Breast epithelium (tissue), 4 donors: ENCODE measurements at regions not wholly inside any gene's neighbourhood (a gene's known extent, or its start where the extent isn't known, plus 50 kb on each side); places are given as distances from the start of the nearest gene placed in this dataset.

Experiments
- DNase-seq, 2 donors: peaks; one replicate each; pipeline ENCODE4 v3.0.0-alpha.2; 2019; ENCODE audit warnings: low spot score in 2 of 2
- H3K27ac ChIP-seq, 2 donors: fragments of 200-600 bp; sonication (generic) in 1 of 2; one replicate each; pipeline ENCODE4 v1.5.1; 2016 to 2019; ENCODE audit warnings: mild to moderate bottlenecking in 1 of 2
- H3K27me3 ChIP-seq, 2 donors: fragments of 200-600 bp; sonication (generic) in 1 of 2; one replicate each; pipeline versions ENCODE4 v1.5.1 to v1.6.0; 2017 to 2019; ENCODE audit warnings: control low read depth in 1 of 2, mild to moderate bottlenecking in 1 of 2
- H3K36me3 ChIP-seq: fragments of 200-600 bp; one replicate; pipeline ENCODE4 v1.5.1; 2019
- H3K4me1 ChIP-seq, 2 donors: fragments of 200-600 bp; sonication (generic); one replicate each; pipeline ENCODE4 v1.5.1; 2016 to 2019; ENCODE audit warnings: control low read depth in 1 of 2
- H3K4me3 ChIP-seq, 3 donors: fragments of 200-600 bp; sonication (generic); 1 replicate in 2 of 3; 2 replicates in 1 of 3; pipeline ENCODE4 v1.5.1; 2016 to 2019; ENCODE audit warnings: mild to moderate bottlenecking in 3 of 3, moderate library complexity in 2 of 3
- H3K9me3 ChIP-seq, 2 donors: fragments of 200-600 bp; sonication (generic) in 1 of 2; one replicate each; pipeline ENCODE4 v1.5.1; 2016 to 2019; ENCODE audit warnings: control low read depth in 1 of 2
- POLR2A ChIP-seq: fragments of 450-650 bp; IDR thresholded peaks from one replicate; pipeline ENCODE4 v1.6.1; 2016; ENCODE audit warnings: antibody characterized with exemption, mild to moderate bottlenecking, moderate library complexity
- POLR2AphosphoS5 ChIP-seq, 3 donors: sonication (generic); formaldehyde crosslinking; IDR thresholded peaks; one replicate each; pipeline ENCODE4 v1.6.1; 2017; ENCODE audit warnings: antibody characterized with exemption in 3 of 3
- intact Hi-C: fragments of 100-400 bp; cut with DNase I; formaldehyde crosslinking; loops from one replicate; pipeline ENCODE4 v1.15.1; 2023; ENCODE audit warnings: low total_unique reads
- TF ChIP-seq, protein P1 (sequence below), 3 donors: fragments of 450-650 bp; IDR thresholded peaks; one replicate each; pipeline ENCODE4 v1.5.1; 2016 to 2017; ENCODE audit warnings: antibody characterized with exemption in 3 of 3, mild to moderate bottlenecking in 3 of 3, moderate library complexity in 3 of 3

DNA sequence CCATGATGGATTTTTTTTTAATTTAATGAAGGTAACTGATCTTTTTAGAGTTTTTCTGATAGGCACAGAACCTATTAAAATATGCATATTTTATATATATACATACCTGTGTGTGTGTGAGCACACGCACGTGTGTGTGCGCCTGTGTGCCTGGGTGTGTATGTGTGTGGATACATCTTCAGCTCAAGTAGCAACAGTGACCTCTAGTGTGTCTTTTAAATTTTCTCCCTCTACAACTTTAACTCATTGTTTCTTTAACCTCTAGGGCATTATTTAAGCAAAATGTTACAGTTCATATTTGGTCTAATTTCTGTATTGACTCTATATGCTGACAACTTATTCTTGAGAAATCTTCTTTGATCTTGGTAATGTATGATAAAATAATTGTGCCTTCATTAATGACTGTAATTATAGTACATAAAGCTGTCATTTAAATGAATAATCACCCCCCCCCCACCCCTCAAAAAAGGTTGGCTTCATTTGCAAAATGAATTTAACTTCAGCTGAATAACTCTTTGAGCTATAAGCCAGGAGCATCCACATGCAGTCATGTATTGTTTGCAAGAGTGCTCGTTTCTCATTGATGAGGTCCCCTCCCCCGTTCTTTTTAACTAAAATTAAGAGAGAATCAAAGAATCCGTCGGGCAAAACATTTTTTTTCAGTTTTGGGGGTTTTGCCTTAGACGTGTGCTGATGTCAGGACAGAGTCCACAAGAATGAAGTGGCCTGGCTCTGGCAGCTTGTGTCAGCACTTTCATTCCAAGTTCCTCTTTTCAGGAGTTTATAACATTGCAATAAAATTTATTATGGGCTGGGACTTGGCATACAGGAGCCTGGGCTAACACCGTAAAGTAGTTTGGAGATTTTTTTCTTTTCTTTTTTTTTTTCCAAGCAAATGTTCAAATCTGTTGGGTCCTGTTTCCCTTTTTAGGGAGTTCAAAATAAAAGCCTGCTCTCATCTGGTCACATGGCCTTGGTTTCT lies 80.0 kb downstream of the ETAA1 start:
- H3K27ac ChIP-seq = no peak overlapping the region
- no peak overlapping the region for H3K4me3 ChIP-seq
- TF ChIP-seq POLR2A = no peak
- TF ChIP-seq, protein P1, sequence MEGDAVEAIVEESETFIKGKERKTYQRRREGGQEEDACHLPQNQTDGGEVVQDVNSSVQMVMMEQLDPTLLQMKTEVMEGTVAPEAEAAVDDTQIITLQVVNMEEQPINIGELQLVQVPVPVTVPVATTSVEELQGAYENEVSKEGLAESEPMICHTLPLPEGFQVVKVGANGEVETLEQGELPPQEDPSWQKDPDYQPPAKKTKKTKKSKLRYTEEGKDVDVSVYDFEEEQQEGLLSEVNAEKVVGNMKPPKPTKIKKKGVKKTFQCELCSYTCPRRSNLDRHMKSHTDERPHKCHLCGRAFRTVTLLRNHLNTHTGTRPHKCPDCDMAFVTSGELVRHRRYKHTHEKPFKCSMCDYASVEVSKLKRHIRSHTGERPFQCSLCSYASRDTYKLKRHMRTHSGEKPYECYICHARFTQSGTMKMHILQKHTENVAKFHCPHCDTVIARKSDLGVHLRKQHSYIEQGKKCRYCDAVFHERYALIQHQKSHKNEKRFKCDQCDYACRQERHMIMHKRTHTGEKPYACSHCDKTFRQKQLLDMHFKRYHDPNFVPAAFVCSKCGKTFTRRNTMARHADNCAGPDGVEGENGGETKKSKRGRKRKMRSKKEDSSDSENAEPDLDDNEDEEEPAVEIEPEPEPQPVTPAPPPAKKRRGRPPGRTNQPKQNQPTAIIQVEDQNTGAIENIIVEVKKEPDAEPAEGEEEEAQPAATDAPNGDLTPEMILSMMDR (IDR thresholded peaks at IDR 0.05) = no peak
- no peak for TF ChIP-seq POLR2AphosphoS5 (IDR thresholded peaks at IDR 0.05)
- H3K36me3 ChIP-seq = no peaks in the 10 kb centered on the region
- no peak for DNase-seq
- H3K9me3 ChIP-seq = no peaks in the 10 kb centered on the region
- no peaks in the 10 kb centered on the region for H3K27me3 ChIP-seq
- intact Hi-C loops = no loop called here
- H3K4me1 ChIP-seq = no peaks in the 10 kb centered on the region

GRCh38 chr2:67479261-67479660 lies 82.1 kb downstream of the ETAA1 start:
- intact Hi-C loops = no loop called here
- H3K27ac ChIP-seq = no peak overlapping the region
- no peaks in the 10 kb centered on the region for H3K36me3 ChIP-seq
- H3K27me3 ChIP-seq = no peaks in the 10 kb centered on the region
- H3K4me1 ChIP-seq = no peaks in the 10 kb centered on the region
- H3K9me3 ChIP-seq = no peaks in the 10 kb centered on the region
- TF ChIP-seq POLR2AphosphoS5 (IDR thresholded peaks at IDR 0.05) = no peak
- TF ChIP-seq POLR2A = no peak
- TF ChIP-seq, protein P1 (IDR thresholded peaks at IDR 0.05) = no peak
- no peak for DNase-seq
- no peak overlapping the region for H3K4me3 ChIP-seq

GRCh38 chr2:67485431-67485830 lies 88.3 kb downstream of the ETAA1 start:
- intact Hi-C loops = no loop called here
- no peak for DNase-seq
- no peaks in the 10 kb centered on the region for H3K4me1 ChIP-seq
- H3K9me3 ChIP-seq = no peaks in the 10 kb centered on the region
- H3K27me3 ChIP-seq = no peaks in the 10 kb centered on the region
- H3K4me3 ChIP-seq = no peak overlapping the region
- no peak for TF ChIP-seq POLR2A
- TF ChIP-seq, protein P1 (IDR thresholded peaks at IDR 0.05) = no peak
- H3K27ac ChIP-seq = no peak overlapping the region
- no peaks in the 10 kb centered on the region for H3K36me3 ChIP-seq

DNA sequence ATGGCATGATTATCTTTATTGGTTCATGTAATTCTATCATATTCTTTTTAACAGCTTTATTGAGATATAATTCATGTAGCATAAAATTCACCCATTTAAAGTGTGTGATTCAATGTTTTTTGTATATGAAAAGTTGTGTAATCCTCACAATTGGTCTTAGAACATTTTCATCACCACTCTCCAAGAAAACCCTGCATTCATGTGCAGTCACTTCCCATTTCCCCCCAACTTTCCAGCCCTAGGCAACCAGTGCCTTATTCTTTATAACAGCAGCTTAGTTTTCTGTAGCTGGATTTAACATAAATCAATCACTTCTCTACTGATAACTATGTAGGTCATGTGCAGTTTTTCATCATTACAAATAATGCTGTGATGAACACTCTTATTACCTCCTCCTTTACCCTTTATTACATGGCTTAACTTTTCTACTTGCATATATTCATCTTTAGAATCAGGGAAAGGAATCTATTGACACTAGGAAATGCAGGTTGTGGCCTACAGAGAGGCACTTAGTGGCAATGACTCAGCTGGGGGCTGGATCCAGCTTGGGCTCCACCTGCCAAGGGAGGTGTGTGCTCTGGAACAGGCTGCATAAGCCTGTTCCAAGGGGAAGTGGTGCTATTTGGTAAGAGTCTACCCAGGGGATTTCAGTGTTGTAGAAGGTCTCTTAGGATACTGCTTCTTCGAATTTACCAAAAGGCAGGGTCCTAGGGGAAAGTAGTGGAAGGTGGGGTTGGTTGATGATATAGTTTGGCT lies 89.1 kb downstream of the ETAA1 start:
- TF ChIP-seq POLR2AphosphoS5 (IDR thresholded peaks at IDR 0.05) (no peak), POLR2A (no peak)
- TF ChIP-seq, protein P1 (IDR thresholded peaks at IDR 0.05) = no peak
- no peaks in the 10 kb centered on the region for H3K36me3 ChIP-seq
- H3K4me3 ChIP-seq = no peak overlapping the region
- no peaks in the 10 kb centered on the region for H3K9me3 ChIP-seq
- DNase-seq = peak in 1 of 2 donors; percentile 22
- H3K27ac ChIP-seq = no peak overlapping the region
- intact Hi-C loops = no loop called here
- no peaks in the 10 kb centered on the region for H3K27me3 ChIP-seq
- H3K4me1 ChIP-seq = no peaks in the 10 kb centered on the region

GRCh38 chr2:67487993-67488392 lies 90.9 kb downstream of the ETAA1 start:
- Histone ChIP-seq H3K36me3 (no peaks in the 10 kb centered on the region), H3K27ac (no peak overlapping the region), H3K9me3 (no peaks in the 10 kb centered on the region), H3K27me3 (no peaks in the 10 kb centered on the region), H3K4me1 (no peaks in the 10 kb centered on the region), H3K4me3 (no peak overlapping the region)
- no peak for DNase-seq
- TF ChIP-seq POLR2A = no peak
- TF ChIP-seq, protein P1 (IDR thresholded peaks at IDR 0.05) = no peak
- TF ChIP-seq POLR2AphosphoS5 (IDR thresholded peaks at IDR 0.05) = no peak
- intact Hi-C loops = no loop called here
